Epithelial cell of esophagus (primary cell): ENCODE measurements at regions not wholly inside any gene's neighbourhood (a gene's known extent, or its start where the extent isn't known, plus 50 kb on each side); places are given as distances from the start of the nearest gene placed in this dataset.

ENCODE experiments used
- DNase-seq: peaks from one replicate; pipeline ENCODE4 v3.0.0; 2010; ENCODE audit warnings: low read depth
- H3K4me3 ChIP-seq: 2 replicates; pipeline ENCODE4 v1.5.1; 2011; ENCODE audit warnings: mild to moderate bottlenecking, low read length, control low read depth
- TF ChIP-seq, protein P1 (sequence below): IDR thresholded peaks from 2 replicates; pipeline ENCODE4 v1.5.1; 2011; ENCODE audit warnings: low read depth, mild to moderate bottlenecking, low read length, control low read depth, inconsistent platforms; ENCODE audit not compliant: insufficient read depth; ENCODE audit errors: missing control alignments

DNA sequence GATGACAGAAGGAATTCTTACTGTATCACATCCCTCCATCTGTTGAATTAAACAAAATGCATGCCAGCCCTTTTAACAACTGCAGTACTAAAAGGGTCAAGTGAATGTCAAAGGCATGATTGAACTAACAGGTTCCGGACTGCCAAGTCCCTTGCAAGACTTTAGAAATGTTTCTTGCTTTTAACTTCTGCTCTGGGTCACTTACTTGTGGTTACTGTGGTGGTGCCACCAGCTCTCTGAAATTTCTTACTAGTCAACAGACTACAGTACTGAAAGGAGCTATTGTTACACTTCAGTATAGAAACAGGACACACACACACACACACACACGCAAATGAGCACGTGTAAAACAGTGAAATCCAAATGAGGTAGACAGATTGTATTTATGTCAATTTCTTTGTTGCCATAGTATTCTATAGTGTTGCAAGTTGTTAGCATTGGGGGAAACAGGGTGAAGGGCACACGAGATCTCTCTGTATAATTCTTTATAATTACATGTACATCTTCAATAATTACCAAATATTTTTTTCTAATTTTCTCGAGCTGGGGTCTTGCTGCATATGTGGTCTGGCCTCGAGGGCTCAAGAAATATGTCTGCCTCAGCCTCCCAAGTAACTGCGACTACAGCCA is 79.9 kb upstream of the SLC25A26 start:
- TF ChIP-seq, protein P1, sequence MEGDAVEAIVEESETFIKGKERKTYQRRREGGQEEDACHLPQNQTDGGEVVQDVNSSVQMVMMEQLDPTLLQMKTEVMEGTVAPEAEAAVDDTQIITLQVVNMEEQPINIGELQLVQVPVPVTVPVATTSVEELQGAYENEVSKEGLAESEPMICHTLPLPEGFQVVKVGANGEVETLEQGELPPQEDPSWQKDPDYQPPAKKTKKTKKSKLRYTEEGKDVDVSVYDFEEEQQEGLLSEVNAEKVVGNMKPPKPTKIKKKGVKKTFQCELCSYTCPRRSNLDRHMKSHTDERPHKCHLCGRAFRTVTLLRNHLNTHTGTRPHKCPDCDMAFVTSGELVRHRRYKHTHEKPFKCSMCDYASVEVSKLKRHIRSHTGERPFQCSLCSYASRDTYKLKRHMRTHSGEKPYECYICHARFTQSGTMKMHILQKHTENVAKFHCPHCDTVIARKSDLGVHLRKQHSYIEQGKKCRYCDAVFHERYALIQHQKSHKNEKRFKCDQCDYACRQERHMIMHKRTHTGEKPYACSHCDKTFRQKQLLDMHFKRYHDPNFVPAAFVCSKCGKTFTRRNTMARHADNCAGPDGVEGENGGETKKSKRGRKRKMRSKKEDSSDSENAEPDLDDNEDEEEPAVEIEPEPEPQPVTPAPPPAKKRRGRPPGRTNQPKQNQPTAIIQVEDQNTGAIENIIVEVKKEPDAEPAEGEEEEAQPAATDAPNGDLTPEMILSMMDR: no peak
- no peak for DNase-seq
- H3K4me3 ChIP-seq: no peak overlapping the region

DNA sequence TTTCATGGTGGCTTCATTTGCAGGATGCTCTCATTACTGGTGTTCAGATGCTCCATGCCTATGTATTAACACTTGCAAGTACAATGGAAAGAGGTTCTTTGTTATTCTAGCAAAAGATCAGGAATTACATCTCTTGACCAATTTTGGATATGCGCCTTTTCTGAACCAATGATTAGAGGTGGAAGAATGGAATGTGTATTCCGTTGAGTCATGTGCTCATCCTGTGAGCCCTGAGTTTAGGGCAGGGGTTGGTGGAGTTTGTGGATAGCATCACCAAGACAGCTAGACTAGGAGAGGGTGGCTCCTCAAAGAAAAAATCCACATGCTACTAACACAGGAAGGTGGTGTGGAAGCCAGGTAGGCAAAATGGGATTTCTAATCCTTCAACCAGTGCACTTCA is 80.7 kb upstream of the SLC25A26 start:
- DNase-seq: no peak
- TF ChIP-seq, protein P1: no peak
- H3K4me3 ChIP-seq: no peak overlapping the region

DNA sequence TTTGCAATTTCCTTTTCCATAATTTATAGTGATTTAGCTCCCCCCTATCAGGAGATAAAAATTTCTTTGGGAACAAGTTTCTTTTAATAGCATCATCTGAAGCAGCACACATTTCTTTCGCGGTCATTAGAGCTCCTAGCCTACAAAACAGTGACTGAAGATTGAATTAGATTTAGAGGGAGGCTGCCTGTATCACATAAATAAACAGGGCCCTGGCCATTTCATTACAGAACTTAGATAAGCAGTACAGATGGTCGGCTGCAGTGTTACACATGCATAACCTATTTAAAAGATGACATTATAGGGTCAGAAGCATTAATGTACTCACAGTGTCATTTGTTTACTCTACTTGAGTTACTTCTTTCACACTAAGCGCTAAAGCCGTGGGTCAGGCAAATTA is 81.4 kb upstream of the SLC25A26 start:
- no peak for DNase-seq
- TF ChIP-seq, protein P1: no peak
- no peak overlapping the region for H3K4me3 ChIP-seq

DNA sequence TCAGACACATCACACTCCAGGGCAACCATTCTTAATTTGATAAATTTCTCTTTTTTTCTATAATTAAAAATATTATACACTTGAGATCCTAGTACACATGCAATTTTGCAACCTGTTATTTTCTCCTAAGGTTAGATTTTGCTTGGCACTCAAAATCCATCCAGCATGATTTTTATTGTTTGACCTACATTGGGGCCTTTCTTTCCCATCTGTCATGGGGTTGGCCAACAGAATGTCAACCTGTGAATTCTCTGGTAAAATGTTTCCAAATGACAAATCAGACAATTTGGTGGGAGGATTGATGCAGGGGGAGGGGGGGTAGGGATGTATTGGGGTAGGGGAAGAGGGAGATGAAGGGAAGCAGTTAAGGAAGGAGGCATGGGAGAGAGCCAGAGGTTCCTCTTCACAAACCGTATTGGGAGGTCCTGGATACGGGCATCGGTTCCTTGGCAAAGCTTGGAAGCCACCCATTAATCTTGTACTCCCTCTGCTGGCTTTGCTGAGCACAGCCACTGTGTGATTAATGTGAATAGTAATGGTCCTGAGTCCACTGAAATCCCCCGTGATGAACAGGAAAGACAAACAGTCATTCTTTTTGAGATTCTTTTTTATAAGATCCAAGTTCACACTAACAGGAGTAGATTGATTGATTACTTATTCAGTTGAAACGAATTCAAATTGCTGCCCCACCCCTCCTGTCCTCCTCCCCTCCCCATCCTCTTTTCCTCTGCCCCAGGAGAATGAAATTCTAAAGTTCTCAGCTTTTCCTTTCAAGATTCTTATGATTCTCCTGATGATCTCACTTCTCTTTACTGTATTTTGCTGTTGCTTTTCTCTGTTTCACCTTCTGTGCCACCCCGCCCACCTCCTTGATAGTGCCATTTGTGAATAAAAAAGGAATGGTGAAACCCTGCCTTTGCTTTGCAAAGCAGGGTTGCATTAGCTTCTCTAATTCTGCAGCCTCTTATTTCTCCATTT is 82.2 kb upstream of the SLC25A26 start:
- DNase-seq: peak; percentile 74

DNA sequence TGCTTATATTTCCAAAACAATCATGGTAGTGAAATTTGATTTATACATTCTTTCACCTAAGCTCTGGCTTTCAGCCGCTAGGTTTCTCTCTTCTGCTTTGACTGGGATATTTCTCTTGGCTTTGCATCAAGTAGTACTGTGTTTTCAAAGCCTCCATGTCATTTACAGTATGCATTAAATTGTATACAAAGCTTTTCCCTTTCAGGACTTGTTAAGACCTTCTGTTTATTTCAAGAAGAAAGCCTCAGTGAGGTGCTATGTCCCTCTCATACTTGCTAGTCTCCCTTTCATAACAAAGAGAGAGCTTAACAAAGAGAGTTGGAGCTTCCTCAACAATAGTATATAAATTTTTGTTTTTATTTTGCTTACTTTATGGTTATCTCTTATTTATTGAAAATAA is 84.2 kb upstream of the SLC25A26 start:
- no peak overlapping the region for H3K4me3 ChIP-seq
- TF ChIP-seq, protein P1: no peak
- DNase-seq: no peak

More for the DNA sequence above, 82.2 kb upstream of the SLC25A26 start:
- no peak overlapping the region for H3K4me3 ChIP-seq
- TF ChIP-seq, protein P1: peak; percentile 91

DNA sequence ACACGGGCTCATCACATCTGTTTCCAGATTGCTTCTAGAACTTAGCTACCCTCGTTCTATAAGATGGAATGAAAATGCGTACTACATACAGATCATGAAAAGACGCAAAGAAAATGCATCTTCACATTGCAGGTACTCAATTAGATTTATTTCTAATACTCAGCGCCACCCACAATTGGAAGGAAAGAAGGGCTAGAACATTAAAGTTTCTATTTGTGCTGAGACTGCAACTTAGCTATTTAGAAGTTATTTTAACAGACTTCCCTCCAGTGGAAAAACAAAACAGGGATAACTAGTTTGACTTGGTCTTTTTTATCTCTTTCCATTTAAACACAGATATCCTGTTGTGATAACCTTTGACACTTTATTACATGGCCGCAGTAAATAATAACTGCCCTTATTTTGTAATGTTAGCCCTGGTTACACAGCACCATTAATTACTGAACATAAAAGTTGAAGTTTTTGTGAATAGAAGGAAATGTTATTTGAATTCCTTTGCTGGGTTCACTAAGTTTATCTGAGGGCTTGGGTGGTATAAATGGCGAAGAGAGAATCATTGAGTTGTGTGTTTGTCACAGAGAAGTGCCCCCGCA is 86.9 kb upstream of the SLC25A26 start:
- H3K4me3 ChIP-seq: no peak overlapping the region
- no peak for DNase-seq
- TF ChIP-seq, protein P1: no peak
